ENCODE measurements at regions not wholly inside any gene's neighbourhood (a gene's known extent, or its start where the extent isn't known, plus 50 kb on each side); places are given as distances from the start of the nearest gene placed in this dataset.

DNA sequence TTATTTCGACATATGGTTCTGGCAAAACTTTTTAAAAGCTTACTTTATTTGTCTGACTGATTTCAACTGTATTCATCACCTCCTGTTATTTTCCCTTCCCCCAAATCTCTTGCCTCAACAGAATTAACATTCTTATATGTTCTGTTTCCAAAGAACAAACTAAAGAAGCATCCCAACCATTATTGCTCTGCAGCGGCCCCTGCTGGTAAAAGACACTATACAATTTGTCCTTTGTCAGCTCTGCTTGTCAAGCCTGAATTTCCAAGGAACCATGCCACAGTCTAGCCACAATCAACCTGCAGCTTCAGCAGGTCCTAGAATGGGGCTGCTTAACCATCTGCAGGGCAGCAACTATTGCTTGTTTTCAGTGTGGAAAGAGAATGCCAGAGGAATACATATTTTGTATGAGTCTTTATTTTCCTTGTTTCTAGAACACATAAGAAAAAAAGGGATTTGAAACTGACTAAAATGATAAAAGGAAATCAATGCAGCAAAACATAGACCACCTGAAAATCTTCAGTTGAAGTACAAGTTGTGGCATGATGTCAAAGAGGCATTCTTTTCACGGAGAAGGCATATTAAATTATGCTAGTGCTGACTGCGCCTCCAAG, 845.3 kb downstream of the DIAPH3 start:
- FAIRE-seq = peak; percentile 66
- Histone ChIP-seq H3K4me2 (ENCODE audit: control insufficient read depth, insufficient read depth) (no peak overlapping the region), H3K79me2 (ENCODE audit: control insufficient read depth, insufficient read depth, low read length) (no peaks in the 10 kb centered on the region), H3K27ac (ENCODE audit: control insufficient read depth, insufficient read depth) (no peak overlapping the region), H4K20me1 (ENCODE audit: control insufficient read depth, insufficient read depth) (no peaks in the 10 kb centered on the region), H3K9ac (ENCODE audit: control insufficient read depth, insufficient read depth, low read length) (no peak overlapping the region), H3K27me3 (replicated peaks in 1 of 2; ENCODE audit: control insufficient read depth in 2 of 2, insufficient read depth in 2 of 2, low read length in 1 of 2) (no peaks in the 10 kb centered on the region), H3K4me1 (ENCODE audit: control insufficient read depth, insufficient read depth, low read length) (no peaks in the 10 kb centered on the region), H2AFZ (ENCODE audit: control insufficient read depth, low read depth, low read length) (no peak overlapping the region), H3K36me3 (ENCODE audit: control insufficient read depth in 2 of 2, insufficient read depth in 2 of 2, low read length in 1 of 2) (no peaks in the 10 kb centered on the region), H3K4me3 (no peak overlapping the region), H3K9me3 (replicated peaks; ENCODE audit: control insufficient read depth, insufficient read depth, low read length) (no peaks in the 10 kb centered on the region)
- TF ChIP-seq IKZF1 (conservative IDR thresholded peaks at IDR 0.05) = no peak
- no peak for TF ChIP-seq STAT3 (IDR thresholded peaks at IDR 0.05; ENCODE audit: low read depth, low read length)
- TF ChIP-seq ZNF622 (IDR thresholded peaks at IDR 0.05) = no peak
- no peak for TF ChIP-seq RCOR1 (conservative IDR thresholded peaks at IDR 0.05; ENCODE audit: low read depth, low read length)
- TF ChIP-seq JUND (IDR thresholded peaks at IDR 0.05; ENCODE audit: low read depth, low read length) = no peak
- peak; percentile 74 for TF ChIP-seq RAD21 (IDR thresholded peaks at IDR 0.05; ENCODE audit: insufficient read depth, low read depth, low read length)
- TF ChIP-seq, protein P1, sequence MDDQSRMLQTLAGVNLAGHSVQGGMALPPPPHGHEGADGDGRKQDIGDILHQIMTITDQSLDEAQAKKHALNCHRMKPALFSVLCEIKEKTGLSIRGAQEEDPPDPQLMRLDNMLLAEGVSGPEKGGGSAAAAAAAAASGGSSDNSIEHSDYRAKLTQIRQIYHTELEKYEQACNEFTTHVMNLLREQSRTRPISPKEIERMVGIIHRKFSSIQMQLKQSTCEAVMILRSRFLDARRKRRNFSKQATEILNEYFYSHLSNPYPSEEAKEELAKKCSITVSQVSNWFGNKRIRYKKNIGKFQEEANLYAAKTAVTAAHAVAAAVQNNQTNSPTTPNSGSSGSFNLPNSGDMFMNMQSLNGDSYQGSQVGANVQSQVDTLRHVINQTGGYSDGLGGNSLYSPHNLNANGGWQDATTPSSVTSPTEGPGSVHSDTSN (IDR thresholded peaks at IDR 0.05; ENCODE audit: insufficient replicate concordance, low read depth, low read length) = no peak
- TF ChIP-seq SMC3 (IDR thresholded peaks at IDR 0.05; ENCODE audit: borderline replicate concordance, low read length) = peak; percentile 66; the same call in 1 of the 2 replicates
- TF ChIP-seq, protein P2, sequence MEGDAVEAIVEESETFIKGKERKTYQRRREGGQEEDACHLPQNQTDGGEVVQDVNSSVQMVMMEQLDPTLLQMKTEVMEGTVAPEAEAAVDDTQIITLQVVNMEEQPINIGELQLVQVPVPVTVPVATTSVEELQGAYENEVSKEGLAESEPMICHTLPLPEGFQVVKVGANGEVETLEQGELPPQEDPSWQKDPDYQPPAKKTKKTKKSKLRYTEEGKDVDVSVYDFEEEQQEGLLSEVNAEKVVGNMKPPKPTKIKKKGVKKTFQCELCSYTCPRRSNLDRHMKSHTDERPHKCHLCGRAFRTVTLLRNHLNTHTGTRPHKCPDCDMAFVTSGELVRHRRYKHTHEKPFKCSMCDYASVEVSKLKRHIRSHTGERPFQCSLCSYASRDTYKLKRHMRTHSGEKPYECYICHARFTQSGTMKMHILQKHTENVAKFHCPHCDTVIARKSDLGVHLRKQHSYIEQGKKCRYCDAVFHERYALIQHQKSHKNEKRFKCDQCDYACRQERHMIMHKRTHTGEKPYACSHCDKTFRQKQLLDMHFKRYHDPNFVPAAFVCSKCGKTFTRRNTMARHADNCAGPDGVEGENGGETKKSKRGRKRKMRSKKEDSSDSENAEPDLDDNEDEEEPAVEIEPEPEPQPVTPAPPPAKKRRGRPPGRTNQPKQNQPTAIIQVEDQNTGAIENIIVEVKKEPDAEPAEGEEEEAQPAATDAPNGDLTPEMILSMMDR (IDR thresholded peaks at IDR 0.05 in 2 of 3, conservative IDR thresholded peaks at IDR 0.05 in 1 of 3; ENCODE audit: control insufficient read depth in 2 of 3, extremely low read depth in 1 of 3, insufficient read depth in 1 of 3, low read depth in 3 of 3, low read length in 3 of 3) = peak; percentile 73 to 77 (median 76)
- no peak for TF ChIP-seq NFYA (IDR thresholded peaks at IDR 0.05; ENCODE audit: borderline replicate concordance, low read depth, low read length)
- no peak for TF ChIP-seq BACH1 (IDR thresholded peaks at IDR 0.05; ENCODE audit: borderline replicate concordance)
- TF ChIP-seq, protein P3, sequence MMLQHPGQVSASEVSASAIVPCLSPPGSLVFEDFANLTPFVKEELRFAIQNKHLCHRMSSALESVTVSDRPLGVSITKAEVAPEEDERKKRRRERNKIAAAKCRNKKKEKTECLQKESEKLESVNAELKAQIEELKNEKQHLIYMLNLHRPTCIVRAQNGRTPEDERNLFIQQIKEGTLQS (IDR thresholded peaks at IDR 0.05; ENCODE audit: borderline replicate concordance, extremely low read depth, low read depth, low read length) = no peak
- TF ChIP-seq, protein P4, sequence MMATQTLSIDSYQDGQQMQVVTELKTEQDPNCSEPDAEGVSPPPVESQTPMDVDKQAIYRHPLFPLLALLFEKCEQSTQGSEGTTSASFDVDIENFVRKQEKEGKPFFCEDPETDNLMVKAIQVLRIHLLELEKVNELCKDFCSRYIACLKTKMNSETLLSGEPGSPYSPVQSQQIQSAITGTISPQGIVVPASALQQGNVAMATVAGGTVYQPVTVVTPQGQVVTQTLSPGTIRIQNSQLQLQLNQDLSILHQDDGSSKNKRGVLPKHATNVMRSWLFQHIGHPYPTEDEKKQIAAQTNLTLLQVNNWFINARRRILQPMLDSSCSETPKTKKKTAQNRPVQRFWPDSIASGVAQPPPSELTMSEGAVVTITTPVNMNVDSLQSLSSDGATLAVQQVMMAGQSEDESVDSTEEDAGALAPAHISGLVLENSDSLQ (IDR thresholded peaks at IDR 0.05) = no peak
- no peak for TF ChIP-seq RELA (IDR thresholded peaks at IDR 0.05; ENCODE audit: borderline replicate concordance, partially characterized antibody)
- TF ChIP-seq TCF7 (IDR thresholded peaks at IDR 0.05; ENCODE audit: borderline replicate concordance) = no peak
- TF ChIP-seq, protein P5, sequence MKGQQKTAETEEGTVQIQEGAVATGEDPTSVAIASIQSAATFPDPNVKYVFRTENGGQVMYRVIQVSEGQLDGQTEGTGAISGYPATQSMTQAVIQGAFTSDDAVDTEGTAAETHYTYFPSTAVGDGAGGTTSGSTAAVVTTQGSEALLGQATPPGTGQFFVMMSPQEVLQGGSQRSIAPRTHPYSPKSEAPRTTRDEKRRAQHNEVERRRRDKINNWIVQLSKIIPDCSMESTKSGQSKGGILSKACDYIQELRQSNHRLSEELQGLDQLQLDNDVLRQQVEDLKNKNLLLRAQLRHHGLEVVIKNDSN (IDR thresholded peaks at IDR 0.05; ENCODE audit: borderline replicate concordance, extremely low read length, insufficient read depth, low read depth, low read length) = no peak
- no peak for TF ChIP-seq CREB1 (IDR thresholded peaks at IDR 0.05; ENCODE audit: low read depth)
- intact Hi-C loops (cut with micrococcal nuclease; ENCODE audit: unreplicated experiment) (loop anchor here (1.0 to 5.0 kb wide), 2 partner anchors 1391 to 1693 kb away; no protein-coding TSS in a partner anchor), in situ Hi-C loops (cut with MboI) (loop anchor here (5.0 kb wide), 1 partner anchor 1686 kb away; the partner anchor contains the start of gene PCDH17)
- BruUV-seq (replicated peaks) = no TSS peak
- CTCF ChIA-PET = interaction anchor here (0.5 to 5.7 kb wide), 14 partner anchors 9 to 1736 kb away, joined by 3 to 91 read pairs (median 3); no protein-coding TSS in a partner anchor
- SMC1A ChIA-PET (ENCODE audit: uncharacterized antibody, unreplicated experiment) = interaction anchor here (0.8 to 6.1 kb wide), 4 partner anchors 117 to 1691 kb away, joined by 3 to 71 read pairs (median 4); no protein-coding TSS in a partner anchor
- RAD21 ChIA-PET (ENCODE audit: unreplicated experiment) = interaction anchor here (0.7 to 2.0 kb wide), 2 partner anchors 1694 to 1698 kb away, joined by 3 to 14 read pairs; no protein-coding TSS in a partner anchor
- DNase-seq (ENCODE audit: low read depth, low spot score) = peak; percentile 9
- peak; percentile 82 for ATAC-seq
- POLR2A ChIA-PET = no interaction called here
- WGBS (ENCODE audit: insufficient coverage, insufficient replicate concordance, low lambda C conversion rate, missing lambda C conversion rate) = 26% methylated on average over 4 of the region's 4 CpGs
